Stomach (tissue), 8 donors: ENCODE measurements at regions not wholly inside any gene's neighbourhood (a gene's known extent, or its start where the extent isn't known, plus 50 kb on each side); places are given as distances from the start of the nearest gene placed in this dataset.

Experiments used
- DNase-seq, 2 donors: peaks; one replicate each; pipeline versions ENCODE4 v3.0.0 to v3.0.0-alpha.2; 2013 to 2019
- H3K27ac ChIP-seq, 5 donors: fragments of 200-600 bp in 4 of 5; sonication (generic) in 4 of 5; one replicate each; pipeline ENCODE4 v1.5.1; 2013 to 2019; ENCODE audit warnings: mild to moderate bottlenecking in 1 of 5, moderate library complexity in 1 of 5
- H3K27me3 ChIP-seq, 3 donors: fragments of 200-600 bp; sonication (generic); one replicate each; pipeline ENCODE4 v1.5.1; 2017 to 2019; ENCODE audit warnings: mixed run types in 1 of 3
- H3K36me3 ChIP-seq, 4 donors: fragments of 200-600 bp; sonication (generic); 1 replicate in 3 of 4; 2 replicates in 1 of 4; pipeline ENCODE4 v1.5.1; 2016 to 2019
- H3K4me1 ChIP-seq, 4 donors: fragments of 200-600 bp; sonication (generic); one replicate each; pipeline ENCODE4 v1.5.1; 2016 to 2019
- H3K4me3 ChIP-seq, 4 donors: fragments of 200-600 bp; sonication (generic) in 3 of 4; one replicate each; pipeline ENCODE4 v1.5.1; 2016 to 2019; ENCODE audit warnings: mild to moderate bottlenecking in 1 of 4
- H3K9me3 ChIP-seq, 4 donors: fragments of 200-600 bp; sonication (generic); one replicate each; pipeline ENCODE4 v1.5.1; 2016 to 2019
- EP300 ChIP-seq: sonication (generic); formaldehyde crosslinking; IDR thresholded peaks from one replicate; pipeline ENCODE4 v1.6.1; 2017; ENCODE audit warnings: antibody characterized with exemption
- POLR2A ChIP-seq, 4 donors: fragments of 450-650 bp; IDR thresholded peaks; one replicate each; pipeline ENCODE4 v1.6.1; 2016; ENCODE audit warnings: antibody characterized with exemption in 4 of 4, control low read depth in 2 of 4, mild to moderate bottlenecking in 1 of 4, moderate library complexity in 1 of 4
- POLR2AphosphoS5 ChIP-seq, 3 donors: sonication (generic); formaldehyde crosslinking; IDR thresholded peaks; one replicate each; pipeline ENCODE4 v1.6.1; 2016; ENCODE audit warnings: antibody characterized with exemption in 3 of 3
- WGBS, 5 donors: extraction: QIAGEN DNeasy Blood & Tissue Kit in 3 of 5; methylation state at CpG; one replicate each; pipeline versions ENCODE4 v1.1.5 to v1.1.7; 2013 to 2018; 5-methylcytosine and 5-hydroxymethylcytosine counted together
- intact Hi-C: fragments of 100-400 bp; cut with DNase I; formaldehyde crosslinking; loops from one replicate; pipeline ENCODE4 v1.15.1; 2023; ENCODE audit warnings: low total_unique reads
- TF ChIP-seq, protein P1 (sequence below), 7 experiments: fragments of 450-650 bp in 4 of 7; fragments of 200-600 bp in 3 of 7; sonication (generic) in 3 of 7; IDR thresholded peaks; one replicate each; pipeline ENCODE4 v1.5.1; 2016 to 2019; ENCODE audit warnings: antibody characterized with exemption in 7 of 7, control low read depth in 2 of 7, mild to moderate bottlenecking in 1 of 7
- donor health status: healthy with polysubstance abuse.
- donor health status: Bipolar disorder and iron deficiency.
- donor health status: healthy.

DNA sequence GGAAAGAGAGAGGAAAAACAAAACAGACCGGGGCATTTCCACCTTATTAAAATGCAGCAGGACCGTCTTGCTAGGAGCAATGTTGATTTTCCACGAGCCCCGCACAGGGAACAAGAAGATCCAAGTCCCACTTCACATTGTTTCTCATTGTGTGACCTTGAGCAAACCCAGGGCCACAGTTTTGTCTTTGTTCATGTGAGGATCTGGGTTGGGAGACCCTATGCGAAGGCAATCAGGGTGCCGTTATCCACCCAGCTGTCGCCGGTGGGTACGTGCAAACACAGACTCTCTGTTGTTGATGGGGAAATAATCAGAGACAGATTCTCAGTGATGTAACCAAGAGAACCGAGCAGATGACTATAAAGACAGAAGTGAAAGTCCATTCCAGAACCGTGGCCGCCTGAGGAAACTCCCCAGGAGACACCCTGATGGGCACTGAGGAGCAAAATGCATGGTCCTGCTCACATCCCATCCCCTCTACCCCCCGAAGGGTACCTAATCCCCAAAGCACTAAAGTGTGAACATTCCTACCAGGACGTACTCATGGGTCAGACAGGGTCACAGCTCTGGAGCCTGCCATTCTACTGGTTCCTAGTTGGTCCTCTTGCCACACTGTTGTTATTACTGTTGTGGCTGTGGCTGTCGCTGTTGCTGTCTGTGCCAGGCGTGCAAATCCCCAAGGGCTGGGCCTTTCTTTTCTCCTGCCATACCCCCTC is 102.7 kb upstream of the RBPJ start:
- no peak for TF ChIP-seq EP300
- TF ChIP-seq POLR2AphosphoS5 (IDR thresholded peaks at IDR 0.05): no peak
- TF ChIP-seq, protein P1, sequence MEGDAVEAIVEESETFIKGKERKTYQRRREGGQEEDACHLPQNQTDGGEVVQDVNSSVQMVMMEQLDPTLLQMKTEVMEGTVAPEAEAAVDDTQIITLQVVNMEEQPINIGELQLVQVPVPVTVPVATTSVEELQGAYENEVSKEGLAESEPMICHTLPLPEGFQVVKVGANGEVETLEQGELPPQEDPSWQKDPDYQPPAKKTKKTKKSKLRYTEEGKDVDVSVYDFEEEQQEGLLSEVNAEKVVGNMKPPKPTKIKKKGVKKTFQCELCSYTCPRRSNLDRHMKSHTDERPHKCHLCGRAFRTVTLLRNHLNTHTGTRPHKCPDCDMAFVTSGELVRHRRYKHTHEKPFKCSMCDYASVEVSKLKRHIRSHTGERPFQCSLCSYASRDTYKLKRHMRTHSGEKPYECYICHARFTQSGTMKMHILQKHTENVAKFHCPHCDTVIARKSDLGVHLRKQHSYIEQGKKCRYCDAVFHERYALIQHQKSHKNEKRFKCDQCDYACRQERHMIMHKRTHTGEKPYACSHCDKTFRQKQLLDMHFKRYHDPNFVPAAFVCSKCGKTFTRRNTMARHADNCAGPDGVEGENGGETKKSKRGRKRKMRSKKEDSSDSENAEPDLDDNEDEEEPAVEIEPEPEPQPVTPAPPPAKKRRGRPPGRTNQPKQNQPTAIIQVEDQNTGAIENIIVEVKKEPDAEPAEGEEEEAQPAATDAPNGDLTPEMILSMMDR (IDR thresholded peaks at IDR 0.05): no peak
- no peak for TF ChIP-seq POLR2A (IDR thresholded peaks at IDR 0.05)
- H3K4me1 ChIP-seq: peaks cover 0 to 4% (median 0%) of the 10 kb centered on the region in 4 donors
- no peak overlapping the region for H3K4me3 ChIP-seq
- H3K27ac ChIP-seq: peak overlapping the region in 2 of 5 donors; percentile 28 to 47
- no peaks in the 10 kb centered on the region for H3K27me3 ChIP-seq
- H3K9me3 ChIP-seq: no peaks in the 10 kb centered on the region
- H3K36me3 ChIP-seq: no peaks in the 10 kb centered on the region
- intact Hi-C loops: no loop called here
- DNase-seq: peak in 1 of 2 donors; percentile 43
- 70 to 80% (median 77%) methylated on average over 16 of the region's 16 CpGs for WGBS, 5 donors

DNA sequence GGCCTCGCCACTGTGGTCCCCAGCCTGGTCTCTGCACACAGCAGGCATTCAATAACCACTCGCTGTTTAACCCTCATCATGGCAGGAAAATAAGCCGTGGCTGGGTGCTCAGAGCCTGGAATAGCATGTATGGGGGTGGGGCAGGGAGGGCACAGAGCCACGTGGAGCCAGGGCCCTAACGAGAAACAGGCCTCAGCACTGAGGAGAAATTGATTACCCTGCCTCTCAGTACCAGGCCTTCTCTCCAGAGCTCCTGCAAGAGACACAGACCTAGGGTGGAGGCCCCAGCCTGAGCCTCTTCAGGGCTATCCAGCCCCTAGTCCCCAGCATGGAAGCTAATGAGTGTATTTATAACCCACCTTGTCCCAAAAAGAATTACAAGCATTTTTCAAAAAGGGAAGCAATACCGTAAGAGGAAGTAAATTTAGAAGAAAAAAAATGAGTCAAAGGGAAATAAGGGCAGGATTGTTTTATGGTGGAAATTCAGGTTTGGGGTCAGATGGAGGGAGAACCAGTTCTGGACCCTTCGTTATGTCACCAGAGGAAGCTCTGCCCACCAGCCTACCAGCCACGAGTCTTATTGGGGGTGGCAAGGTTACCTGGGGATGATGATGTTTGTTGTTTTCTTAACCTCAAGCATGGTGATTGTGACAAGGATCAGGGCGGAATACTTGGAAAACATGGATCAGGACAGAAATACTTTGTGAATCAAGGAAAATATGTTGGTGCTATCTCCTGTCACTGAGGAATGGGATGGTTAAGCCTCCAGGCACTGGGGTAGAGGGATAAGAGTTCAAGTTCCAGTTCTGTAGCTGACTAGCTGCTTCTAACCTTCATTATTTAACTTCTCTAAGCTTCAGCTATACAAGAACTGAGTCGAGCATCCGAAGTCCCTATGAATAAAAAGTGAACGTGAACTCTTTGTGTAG is 101.9 kb upstream of the RBPJ start:
- H3K4me3 ChIP-seq: no peak overlapping the region
- H3K4me1 ChIP-seq: peaks cover 0 to 4% (median 0%) of the 10 kb centered on the region in 4 donors
- 71 to 77% (median 75%) methylated on average over 11 to 12 of the region's 12 CpGs for WGBS, 5 donors
- peak in 1 of 2 donors; percentile 53 for DNase-seq
- no peaks in the 10 kb centered on the region for H3K36me3 ChIP-seq
- H3K27ac ChIP-seq: peak overlapping the region in 2 of 5 donors; percentile 28 to 47
- H3K9me3 ChIP-seq: no peaks in the 10 kb centered on the region
- TF ChIP-seq, protein P1 (IDR thresholded peaks at IDR 0.05): no peak
- TF ChIP-seq POLR2A (IDR thresholded peaks at IDR 0.05) (no peak), POLR2AphosphoS5 (IDR thresholded peaks at IDR 0.05) (no peak), EP300 (no peak)
- no peaks in the 10 kb centered on the region for H3K27me3 ChIP-seq
- intact Hi-C loops: no loop called here

DNA sequence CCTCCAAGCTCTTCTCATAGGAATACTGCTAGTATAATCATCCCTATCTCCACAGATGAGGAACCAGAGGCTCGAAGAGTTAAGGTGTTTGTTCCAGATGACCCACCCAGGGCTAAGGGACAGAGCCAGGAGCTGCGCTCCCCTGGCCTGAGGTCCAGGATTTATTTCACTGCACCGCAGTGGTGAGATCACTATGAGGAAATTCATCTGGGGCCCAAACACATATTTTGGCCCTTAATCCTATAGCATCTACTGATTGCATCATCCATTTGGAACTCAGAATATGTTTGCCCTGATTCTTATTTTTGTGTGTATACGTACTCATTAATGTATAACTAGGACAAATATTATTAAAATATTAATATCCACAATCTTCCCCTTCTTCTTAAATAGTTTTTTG is 100.1 kb upstream of the RBPJ start:
- Histone ChIP-seq H3K9me3 (no peaks in the 10 kb centered on the region), H3K36me3 (no peaks in the 10 kb centered on the region), H3K4me1 (peaks cover 0 to 4% (median 0%) of the 10 kb centered on the region in 4 donors), H3K4me3 (no peak overlapping the region), H3K27me3 (no peaks in the 10 kb centered on the region), H3K27ac (no peak overlapping the region)
- WGBS, 5 donors: 69 to 80% (median 73%) methylated on average over 4 of the region's 4 CpGs
- peak in 1 of 2 donors; percentile 36 for DNase-seq
- TF ChIP-seq EP300 (no peak), POLR2A (IDR thresholded peaks at IDR 0.05) (no peak), POLR2AphosphoS5 (IDR thresholded peaks at IDR 0.05) (no peak)
- TF ChIP-seq, protein P1 (IDR thresholded peaks at IDR 0.05): no peak
- intact Hi-C loops: no loop called here

DNA sequence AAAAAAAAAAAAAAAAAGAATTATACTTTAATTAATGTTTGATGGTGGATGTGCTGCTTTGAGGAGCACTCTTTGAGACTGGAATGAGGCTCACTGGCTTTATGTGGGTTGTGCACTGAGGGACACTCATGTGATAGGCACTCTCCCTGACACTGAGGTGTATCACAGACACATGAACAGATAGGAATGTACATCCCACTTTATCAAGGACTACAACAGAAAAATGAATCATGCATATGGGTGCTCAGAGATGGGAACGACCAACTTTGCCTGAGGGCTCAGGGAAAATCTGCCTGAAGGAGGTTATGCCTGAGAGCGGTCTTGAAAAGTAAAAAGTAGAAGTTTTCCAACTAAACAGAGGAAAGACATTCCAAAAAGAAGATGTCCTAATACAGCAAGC is 97.7 kb upstream of the RBPJ start:
- H3K27ac ChIP-seq: no peak overlapping the region
- DNase-seq: no peak
- WGBS, 5 donors: 89 to 96% (median 95%) methylated on average over 2 of the region's 2 CpGs
- H3K4me3 ChIP-seq: no peak overlapping the region
- TF ChIP-seq POLR2A (IDR thresholded peaks at IDR 0.05) (no peak), EP300 (no peak), POLR2AphosphoS5 (IDR thresholded peaks at IDR 0.05) (no peak)
- TF ChIP-seq, protein P1 (IDR thresholded peaks at IDR 0.05): no peak
- H3K4me1 ChIP-seq: peaks cover 0 to 4% (median 0%) of the 10 kb centered on the region in 4 donors
- no peaks in the 10 kb centered on the region for H3K36me3 ChIP-seq
- intact Hi-C loops: no loop called here
- no peaks in the 10 kb centered on the region for H3K9me3 ChIP-seq
- H3K27me3 ChIP-seq: no peaks in the 10 kb centered on the region
